ENCODE measurements at regions not wholly inside any gene's neighbourhood (a gene's known extent, or its start where the extent isn't known, plus 50 kb on each side); places are given as distances from the start of the nearest gene placed in this dataset.

- no peak for DNase-seq (ENCODE audit: extremely low read depth, low read depth, low spot score)
These were observed 295.4 kb upstream of the PPFIA2 start for GRCh38 chr12:82054566-82054965.

GRCh38 chr12:82047446-82047845, 288.3 kb upstream of the PPFIA2 start:
- DNase-seq (ENCODE audit: extremely low read depth, low read depth, low spot score), result no peak

GRCh38 chr12:82040987-82041743, 282.0 kb upstream of the PPFIA2 start:
- no peak for DNase-seq (ENCODE audit: extremely low read depth, low read depth, low spot score)

GRCh38 chr12:82034769-82035168, 275.6 kb upstream of the PPFIA2 start:
- DNase-seq (ENCODE audit: extremely low read depth, low read depth, low spot score), result no peak

DNA sequence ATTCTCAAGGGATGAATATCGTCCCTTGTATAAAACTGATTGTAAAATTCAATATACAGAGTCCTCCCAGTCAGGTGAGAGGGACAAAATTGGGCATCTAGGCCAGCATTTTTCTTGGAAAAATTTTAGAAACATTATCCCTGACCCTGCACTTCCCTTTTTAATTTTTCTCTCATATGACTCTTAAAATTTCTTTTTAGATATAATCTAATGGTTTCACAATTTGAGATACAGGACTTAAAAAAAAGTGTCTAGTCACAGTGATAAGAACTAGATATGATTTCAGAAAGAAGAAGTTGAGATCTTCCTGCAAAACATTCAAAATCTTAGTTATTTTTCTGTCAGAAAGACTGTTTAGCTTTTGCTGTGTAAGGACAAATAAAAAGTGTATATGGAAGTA, 270.8 kb upstream of the PPFIA2 start:
- no peak for DNase-seq (ENCODE audit: extremely low read depth, low read depth, low spot score)

- DNase-seq (ENCODE audit: extremely low read depth, low read depth, low spot score), result no peak
These were observed 269.6 kb upstream of the PPFIA2 start for GRCh38 chr12:82028772-82029171.

- no peak for DNase-seq (ENCODE audit: extremely low read depth, low read depth, low spot score)
These were observed 268.5 kb upstream of the PPFIA2 start for GRCh38 chr12:82027612-82028011.

GRCh38 chr12:82025462-82025861, 266.3 kb upstream of the PPFIA2 start:
- no peak for DNase-seq (ENCODE audit: extremely low read depth, low read depth, low spot score)

DNA sequence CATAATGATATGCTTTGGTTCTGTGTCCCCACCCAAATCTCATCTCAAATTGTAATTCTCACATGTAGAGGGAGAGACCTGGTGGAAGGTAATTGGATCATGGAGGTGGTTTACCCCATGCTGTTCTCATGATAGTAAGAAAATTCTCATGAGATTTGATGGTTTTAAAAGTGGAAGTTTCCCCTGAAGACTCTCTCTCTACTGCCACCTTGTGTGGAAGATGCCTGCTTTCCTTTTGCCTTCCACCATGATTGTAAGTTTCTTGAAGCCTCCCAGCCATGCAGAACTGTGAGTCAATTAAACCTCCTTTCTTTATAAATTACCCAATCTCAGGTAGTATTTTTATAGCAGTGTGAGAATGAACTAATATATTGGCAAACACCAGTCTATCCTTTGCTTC, 260.4 kb upstream of the PPFIA2 start:
- DNase-seq (ENCODE audit: extremely low read depth, low read depth, low spot score), result no peak

- DNase-seq (ENCODE audit: extremely low read depth, low read depth, low spot score), result no peak
These were observed 256.6 kb upstream of the PPFIA2 start for GRCh38 chr12:82015623-82016347.

- no peak for DNase-seq (ENCODE audit: extremely low read depth, low read depth, low spot score)
These were observed 253.0 kb upstream of the PPFIA2 start for GRCh38 chr12:82012176-82012575.

GRCh38 chr12:82009524-82009923, 250.4 kb upstream of the PPFIA2 start:
- DNase-seq (ENCODE audit: extremely low read depth, low read depth, low spot score), result no peak

DNA sequence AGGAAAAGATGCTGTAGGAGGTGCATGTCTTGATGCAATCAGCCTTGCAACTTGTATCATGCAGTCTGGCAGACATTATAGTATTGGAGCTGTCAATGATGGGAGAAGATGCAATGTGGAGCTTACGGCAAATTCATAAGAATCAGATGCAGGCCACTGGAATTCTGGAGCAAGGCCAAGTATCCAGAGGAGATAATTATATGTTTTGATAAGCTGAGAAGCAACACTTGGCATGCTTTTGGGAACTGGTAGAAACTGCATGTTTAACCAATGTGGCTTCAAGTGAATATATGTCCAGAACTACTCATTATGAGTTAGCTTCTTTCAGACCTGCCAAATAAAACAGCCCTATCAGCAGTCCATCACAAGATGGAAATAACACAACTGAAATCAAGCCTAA, 249.1 kb upstream of the PPFIA2 start:
- DNase-seq (ENCODE audit: extremely low read depth, low read depth, low spot score), result no peak

GRCh38 chr12:81998761-81999378, 239.7 kb upstream of the PPFIA2 start:
- DNase-seq (ENCODE audit: extremely low read depth, low read depth, low spot score), result no peak

DNA sequence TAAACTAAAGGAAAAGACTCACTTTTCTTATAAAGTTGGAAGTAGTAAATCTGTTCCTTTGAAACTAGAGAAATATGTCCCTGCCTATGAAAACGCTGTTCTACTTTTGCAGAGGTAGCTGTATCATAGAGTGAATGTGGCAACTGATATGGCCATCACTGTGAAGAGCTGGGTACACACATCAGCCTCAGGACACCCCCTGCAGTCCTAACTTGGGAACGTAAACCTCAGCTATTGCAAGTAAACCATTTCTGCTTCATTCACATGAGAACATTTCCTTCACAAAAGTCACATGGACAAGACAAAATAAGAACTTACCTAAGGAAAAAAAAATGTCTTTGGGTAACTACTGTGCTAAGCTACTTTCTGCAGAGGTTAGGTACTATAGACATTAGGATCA, 233.3 kb upstream of the PPFIA2 start:
- no peak for DNase-seq (ENCODE audit: extremely low read depth, low read depth, low spot score)

DNA sequence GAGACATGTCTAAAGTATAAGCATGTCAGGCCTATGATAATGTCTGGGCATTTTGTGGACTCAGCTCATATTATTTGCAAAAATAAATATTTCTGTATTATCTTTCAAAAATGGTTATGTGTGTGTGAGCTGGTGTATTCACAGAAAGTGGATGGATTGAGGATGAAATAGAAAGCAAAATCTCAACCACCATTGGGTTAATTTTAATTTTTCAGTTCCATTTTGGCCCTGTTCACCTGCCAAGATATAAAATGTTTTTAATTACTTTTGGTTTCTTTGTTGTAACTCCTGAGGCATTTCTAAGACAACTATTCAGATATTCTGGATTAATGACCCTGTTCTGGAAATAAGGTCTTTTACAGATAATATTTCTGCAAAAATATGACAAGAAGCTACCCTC, 232.7 kb upstream of the PPFIA2 start:
- DNase-seq (ENCODE audit: extremely low read depth, low read depth, low spot score), result no peak

- no peak for DNase-seq (ENCODE audit: extremely low read depth, low read depth, low spot score)
These were observed 229.2 kb upstream of the PPFIA2 start for GRCh38 chr12:81988362-81988761.

DNA sequence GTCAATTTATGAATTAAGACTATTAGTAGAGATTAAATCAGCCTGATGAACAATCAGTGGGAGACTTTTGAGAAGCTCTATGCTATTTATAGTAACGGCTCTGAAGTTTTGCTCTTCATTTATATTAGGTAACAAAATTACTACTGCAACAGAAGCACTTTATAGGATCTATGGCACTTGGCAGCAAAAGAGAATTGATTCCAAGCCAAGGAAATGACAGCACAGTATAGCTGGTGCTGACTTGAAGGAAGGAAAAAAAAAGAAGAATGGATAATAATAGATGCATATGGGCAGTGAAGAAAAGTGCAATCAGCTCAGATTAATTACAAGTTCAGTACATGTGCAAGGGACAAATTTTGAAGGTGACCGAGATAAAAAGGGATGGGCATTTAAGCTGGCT, 228.2 kb upstream of the PPFIA2 start:
- DNase-seq (ENCODE audit: extremely low read depth, low read depth, low spot score), result no peak

DNA sequence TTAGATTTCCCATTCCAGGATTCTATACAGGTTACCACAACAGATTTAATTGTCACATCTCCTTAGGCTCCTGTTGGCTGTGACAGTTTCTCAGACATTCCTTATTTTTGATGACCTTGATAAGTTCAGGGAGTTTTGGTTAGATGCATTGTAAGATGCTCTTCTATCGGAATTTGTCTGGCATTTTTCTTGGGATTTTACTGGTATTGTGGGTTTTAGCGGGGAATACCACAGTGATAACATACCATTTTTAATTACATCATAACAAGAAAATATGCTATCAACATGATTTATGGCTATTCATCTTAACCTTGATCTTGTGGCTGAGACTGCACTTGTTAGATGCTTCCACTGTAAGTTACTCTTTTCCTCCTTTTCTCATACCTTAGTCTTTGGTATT, 217.5 kb upstream of the PPFIA2 start:
- no peak for DNase-seq (ENCODE audit: extremely low read depth, low read depth, low spot score)

DNA sequence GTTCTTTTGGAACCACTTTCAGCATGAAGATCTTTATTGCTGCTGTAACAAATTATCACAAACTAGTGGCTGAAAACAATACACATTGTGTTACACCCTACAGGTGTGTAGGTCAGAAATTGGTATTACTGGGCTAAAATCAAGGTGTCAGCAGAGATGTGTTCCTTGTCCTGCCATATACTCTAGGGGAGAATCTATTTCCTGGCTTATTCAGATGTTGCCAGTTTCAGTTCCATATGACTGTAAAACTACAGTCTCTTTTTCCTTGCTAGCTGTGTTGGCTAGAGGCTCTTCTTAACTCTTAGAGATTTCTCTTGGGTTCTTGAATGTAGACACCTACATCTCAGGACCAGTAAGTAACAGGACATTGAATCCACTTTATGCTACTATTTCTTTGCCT, 215.6 kb upstream of the PPFIA2 start:
- DNase-seq (ENCODE audit: extremely low read depth, low read depth, low spot score), result no peak

DNA sequence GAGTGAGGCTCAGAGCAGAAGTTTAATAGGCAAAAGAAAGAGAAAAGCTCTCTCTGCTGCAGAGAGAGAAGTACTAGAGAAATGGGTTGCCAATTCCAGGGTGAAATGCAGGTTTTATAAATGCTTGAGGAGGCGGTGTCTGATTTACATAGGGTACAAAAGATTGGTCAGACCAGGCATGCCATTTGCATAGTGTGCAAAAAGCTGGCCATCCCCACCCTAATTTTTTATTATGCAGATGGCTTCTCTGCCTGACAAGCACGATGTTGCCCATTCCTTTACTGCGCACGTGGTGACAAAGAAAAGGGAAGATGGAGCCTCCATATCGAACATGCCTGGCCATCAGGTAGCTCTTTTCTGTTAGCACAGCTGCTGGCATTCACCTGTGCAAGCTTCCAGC, 209.3 kb upstream of the PPFIA2 start:
- no peak for DNase-seq (ENCODE audit: extremely low read depth, low read depth, low spot score)

GRCh38 chr12:81963636-81964035, 204.5 kb upstream of the PPFIA2 start:
- DNase-seq (ENCODE audit: extremely low read depth, low read depth, low spot score), result no peak
